ENCODE measurements at regions not wholly inside any gene's neighbourhood (a gene's known extent, or its start where the extent isn't known, plus 50 kb on each side); places are given as distances from the start of the nearest gene placed in this dataset.

- H3K4me2 ChIP-seq (replicated peaks; ENCODE audit: extremely low read depth, low read length, poor library complexity, severe bottlenecking) = no peak overlapping the region
- peaks cover 0 to 3% (median 2%) of the 10 kb centered on the region in 3 donors for H3K27me3 Mint-ChIP-seq (ENCODE audit: low read depth in 3 of 3)
- H3K27ac Mint-ChIP-seq = no peak overlapping the region
- H3K9me3 Mint-ChIP-seq = no peaks in the 10 kb centered on the region
- DNase-seq = no peak
- no peaks in the 10 kb centered on the region for H3K36me3 Mint-ChIP-seq
- H3K4me3 ChIP-seq (replicated peaks in 1 of 3; ENCODE audit: low read depth in 2 of 3, low read length in 3 of 3) = no peak overlapping the region
- H3K79me2 ChIP-seq (ENCODE audit: insufficient read depth, low read length) = no peaks in the 10 kb centered on the region
- H3K27ac ChIP-seq (ENCODE audit: low read depth in 1 of 2, low read length in 2 of 2) = no peak overlapping the region
- 97% methylated on average over 8 of the region's 8 CpGs for WGBS (ENCODE audit: insufficient coverage)
- H4K20me1 ChIP-seq (ENCODE audit: insufficient read depth, low read length) = no peaks in the 10 kb centered on the region
- intact Hi-C loops (cut with micrococcal nuclease) = no loop called here
- H3K36me3 ChIP-seq (replicated peaks in 1 of 2; ENCODE audit: control insufficient read depth in 1 of 2, insufficient read depth in 2 of 2, low read length in 2 of 2) = no peaks in the 10 kb centered on the region
- no peaks in the 10 kb centered on the region for H3K9me3 ChIP-seq (replicated peaks in 1 of 2; ENCODE audit: control insufficient read depth in 1 of 2, insufficient read depth in 1 of 2, low read length in 2 of 2)
- H3K4me1 ChIP-seq (ENCODE audit: control insufficient read depth in 1 of 2, insufficient read depth in 2 of 2, low read length in 2 of 2) = no peaks in the 10 kb centered on the region
- no peaks in the 10 kb centered on the region for H3K27me3 ChIP-seq (ENCODE audit: control insufficient read depth in 2 of 2, insufficient read depth in 2 of 2, low read length in 2 of 2)
- H2AFZ ChIP-seq (ENCODE audit: insufficient read depth, low read depth, low read length, poor library complexity, severe bottlenecking) = no peak overlapping the region
- H3K4me3 Mint-ChIP-seq = no peak overlapping the region
- no peaks in the 10 kb centered on the region for H3K4me1 Mint-ChIP-seq
- H3K9ac ChIP-seq (ENCODE audit: insufficient read depth, low read length, poor library complexity, severe bottlenecking) = no peak overlapping the region
- TF ChIP-seq CTCF (IDR thresholded peaks at IDR 0.05) = no peak
Measured at GRCh38 chr9:89873801-89874200, 269.0 kb downstream of the GADD45G start.

- Mint-ChIP-seq H3K27me3 (ENCODE audit: low read depth in 3 of 3) (peaks cover 0 to 3% (median 2%) of the 10 kb centered on the region in 3 donors), H3K9me3 (no peaks in the 10 kb centered on the region), H3K36me3 (no peaks in the 10 kb centered on the region), H3K4me1 (no peaks in the 10 kb centered on the region), H3K27ac (no peak overlapping the region), H3K4me3 (no peak overlapping the region)
- Histone ChIP-seq H3K36me3 (replicated peaks in 1 of 2; ENCODE audit: control insufficient read depth in 1 of 2, insufficient read depth in 2 of 2, low read length in 2 of 2) (no peaks in the 10 kb centered on the region), H3K9me3 (replicated peaks in 1 of 2; ENCODE audit: control insufficient read depth in 1 of 2, insufficient read depth in 1 of 2, low read length in 2 of 2) (no peaks in the 10 kb centered on the region), H3K27ac (ENCODE audit: low read depth in 1 of 2, low read length in 2 of 2) (no peak overlapping the region), H3K4me1 (ENCODE audit: control insufficient read depth in 1 of 2, insufficient read depth in 2 of 2, low read length in 2 of 2) (no peaks in the 10 kb centered on the region), H3K79me2 (ENCODE audit: insufficient read depth, low read length) (no peaks in the 10 kb centered on the region), H3K27me3 (ENCODE audit: control insufficient read depth in 2 of 2, insufficient read depth in 2 of 2, low read length in 2 of 2) (no peaks in the 10 kb centered on the region), H3K9ac (ENCODE audit: insufficient read depth, low read length, poor library complexity, severe bottlenecking) (no peak overlapping the region), H3K4me2 (replicated peaks; ENCODE audit: extremely low read depth, low read length, poor library complexity, severe bottlenecking) (no peak overlapping the region), H4K20me1 (ENCODE audit: insufficient read depth, low read length) (no peaks in the 10 kb centered on the region), H2AFZ (ENCODE audit: insufficient read depth, low read depth, low read length, poor library complexity, severe bottlenecking) (no peak overlapping the region), H3K4me3 (replicated peaks in 1 of 3; ENCODE audit: low read depth in 2 of 3, low read length in 3 of 3) (no peak overlapping the region)
- WGBS (ENCODE audit: insufficient coverage) = 89% methylated on average over 15 of the region's 18 CpGs
- no peak for DNase-seq
- intact Hi-C loops (cut with micrococcal nuclease) = no loop called here
- TF ChIP-seq CTCF (IDR thresholded peaks at IDR 0.05) = no peak
Measured at GRCh38 chr9:89874351-89875321, 269.8 kb downstream of the GADD45G start.
